ENCODE measurements at regions not wholly inside any gene's neighbourhood (a gene's known extent, or its start where the extent isn't known, plus 50 kb on each side); places are given as distances from the start of the nearest gene placed in this dataset.

DNA sequence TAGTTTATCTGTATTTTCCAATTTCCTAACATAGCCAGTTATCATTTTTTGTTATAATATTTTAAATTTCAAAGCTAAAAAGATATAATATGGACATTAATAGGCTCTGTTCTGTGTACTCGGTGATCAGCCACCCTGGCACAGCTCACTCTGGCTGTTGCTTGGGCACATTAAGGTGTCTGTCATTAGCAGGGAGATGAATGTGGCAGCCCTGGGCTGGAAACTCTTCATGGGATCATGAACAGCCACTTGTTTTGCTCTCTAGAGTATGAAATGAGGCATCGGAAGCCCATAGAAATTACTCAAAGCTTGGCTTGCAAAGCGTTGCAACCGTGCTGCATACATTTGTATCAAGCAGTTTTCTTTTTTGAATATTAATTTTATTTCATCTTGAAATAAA is 233.2 kb downstream of the DACT1 start:
- no peaks in the 10 kb centered on the region for H3K27me3 ChIP-seq (ENCODE audit: insufficient read depth)
- TF ChIP-seq MXI1 (IDR thresholded peaks at IDR 0.05; ENCODE audit: low read depth, low read length) (no peak), TCF12 (IDR thresholded peaks at IDR 0.05) (no peak), POLR2AphosphoS5 (IDR thresholded peaks at IDR 0.05; ENCODE audit: low read depth, low read length) (no peak), MEF2A (IDR thresholded peaks at IDR 0.05; ENCODE audit: borderline replicate concordance, low read depth) (no peak), YY1 (IDR thresholded peaks at IDR 0.05; ENCODE audit: low read depth) (no peak), FOSL2 (IDR thresholded peaks at IDR 0.05; ENCODE audit: borderline replicate concordance, low read depth) (no peak), GABPA (IDR thresholded peaks at IDR 0.05; ENCODE audit: low read depth) (no peak), RXRA (IDR thresholded peaks at IDR 0.05; ENCODE audit: borderline replicate concordance, low read depth) (no peak), SMC3 (IDR thresholded peaks at IDR 0.05; ENCODE audit: low read depth, low read length) (no peak), FOXJ3 (CRISPR knock-in tag; IDR thresholded peaks at IDR 0.05) (no peak), TAF1 (IDR thresholded peaks at IDR 0.05; ENCODE audit: borderline replicate concordance, low read depth, low read length) (no peak), FOXM1 (IDR thresholded peaks at IDR 0.05; ENCODE audit: low read depth) (no peak)
- no peak overlapping the region for H3K9ac ChIP-seq
- H3K79me2 ChIP-seq (ENCODE audit: insufficient read depth): no peaks in the 10 kb centered on the region
- no peaks in the 10 kb centered on the region for H3K9me2 ChIP-seq
- H3K4me3 ChIP-seq (ENCODE audit: low read depth in 2 of 2, low read length in 1 of 2): no peak overlapping the region
- peaks cover 6% of the 10 kb centered on the region for H3F3A ChIP-seq (replicated peaks; ENCODE audit: insufficient read depth)
- no peak overlapping the region for H3K4me2 ChIP-seq
- H4K20me1 ChIP-seq (ENCODE audit: insufficient read depth): no peaks in the 10 kb centered on the region
- DNase-seq: no peak
- 91% methylated on average over 4 of the region's 4 CpGs for WGBS (ENCODE audit: low lambda C conversion rate)
- POLR2A ChIA-PET: no interaction called here
- H3K36me3 ChIP-seq (replicated peaks in 1 of 2; ENCODE audit: control insufficient read depth in 1 of 2, insufficient read depth in 2 of 2, low read length in 1 of 2): no peaks in the 10 kb centered on the region
- H2AFZ ChIP-seq (ENCODE audit: low read depth): peak overlapping the region; percentile 33; the same call in 1 of the 2 replicates
- H3K4me1 ChIP-seq (ENCODE audit: control insufficient read depth in 1 of 2, insufficient read depth in 2 of 2, low read depth in 1 of 2, low read length in 1 of 2): peaks cover 2 to 10% of the 10 kb centered on the region in 2 experiments; a peak in 3 of 4 replicates
- H3K9me3 ChIP-seq: no peaks in the 10 kb centered on the region
- CTCF ChIA-PET: no interaction called here
- H3K27ac ChIP-seq (ENCODE audit: low read depth in 2 of 2, low read length in 1 of 2): no peak overlapping the region

DNA sequence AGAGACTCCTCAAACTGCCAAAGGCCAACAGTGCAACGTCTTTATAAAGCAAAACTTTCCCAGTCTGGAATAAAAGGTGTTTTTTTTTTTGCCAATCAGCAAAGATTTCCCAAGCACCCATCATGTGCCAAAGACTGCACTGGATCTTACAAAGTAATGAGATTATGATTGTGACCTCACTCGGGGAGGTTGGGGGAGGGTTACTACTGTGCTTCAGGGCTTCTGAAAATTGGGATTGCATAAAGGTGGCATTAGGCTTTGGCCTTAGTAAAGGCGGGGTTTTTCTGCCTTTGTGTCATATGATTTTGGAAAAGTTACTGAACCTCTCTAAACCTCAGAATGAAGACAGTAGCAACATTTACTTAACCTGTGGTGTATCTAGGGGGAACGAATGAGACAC is 233.8 kb downstream of the DACT1 start:
- Histone ChIP-seq H3K36me3 (replicated peaks in 1 of 2; ENCODE audit: control insufficient read depth in 1 of 2, insufficient read depth in 2 of 2, low read length in 1 of 2) (no peaks in the 10 kb centered on the region), H4K20me1 (ENCODE audit: insufficient read depth) (no peaks in the 10 kb centered on the region), H3K27me3 (ENCODE audit: insufficient read depth) (no peaks in the 10 kb centered on the region), H3K27ac (ENCODE audit: low read depth in 2 of 2, low read length in 1 of 2) (peak overlapping the region in 1 of 2 experiments; percentile 11; a peak in 1 of 4 replicates), H3K9me2 (no peaks in the 10 kb centered on the region), H3F3A (replicated peaks; ENCODE audit: insufficient read depth) (peaks cover 1% of the 10 kb centered on the region), H3K4me1 (ENCODE audit: control insufficient read depth in 1 of 2, insufficient read depth in 2 of 2, low read depth in 1 of 2, low read length in 1 of 2) (peaks cover 0 to 9% of the 10 kb centered on the region in 2 experiments; a peak in 2 of 4 replicates), H2AFZ (ENCODE audit: low read depth) (peak overlapping the region; percentile 33; the same call in 1 of the 2 replicates), H3K9ac (no peak overlapping the region), H3K4me2 (no peak overlapping the region), H3K79me2 (ENCODE audit: insufficient read depth) (no peaks in the 10 kb centered on the region), H3K4me3 (ENCODE audit: low read depth in 2 of 2, low read length in 1 of 2) (no peak overlapping the region), H3K9me3 (no peaks in the 10 kb centered on the region)
- POLR2A ChIA-PET: no interaction called here
- WGBS (ENCODE audit: low lambda C conversion rate): 66% methylated on average over 4 of the region's 4 CpGs
- CTCF ChIA-PET: no interaction called here
- TF ChIP-seq MEF2A (IDR thresholded peaks at IDR 0.05; ENCODE audit: borderline replicate concordance, low read depth): no peak
- TF ChIP-seq FOXM1 (IDR thresholded peaks at IDR 0.05; ENCODE audit: low read depth): no peak
- TF ChIP-seq GATA2 (CRISPR knock-in tag; IDR thresholded peaks at IDR 0.05): no peak
- no peak for TF ChIP-seq RXRA (IDR thresholded peaks at IDR 0.05; ENCODE audit: borderline replicate concordance, low read depth)
- TF ChIP-seq SIN3A (IDR thresholded peaks at IDR 0.05; ENCODE audit: borderline replicate concordance, low read depth, low read length): no peak
- TF ChIP-seq CHD2 (IDR thresholded peaks at IDR 0.05; ENCODE audit: low read length, partially characterized antibody): no peak
- TF ChIP-seq, protein P1, sequence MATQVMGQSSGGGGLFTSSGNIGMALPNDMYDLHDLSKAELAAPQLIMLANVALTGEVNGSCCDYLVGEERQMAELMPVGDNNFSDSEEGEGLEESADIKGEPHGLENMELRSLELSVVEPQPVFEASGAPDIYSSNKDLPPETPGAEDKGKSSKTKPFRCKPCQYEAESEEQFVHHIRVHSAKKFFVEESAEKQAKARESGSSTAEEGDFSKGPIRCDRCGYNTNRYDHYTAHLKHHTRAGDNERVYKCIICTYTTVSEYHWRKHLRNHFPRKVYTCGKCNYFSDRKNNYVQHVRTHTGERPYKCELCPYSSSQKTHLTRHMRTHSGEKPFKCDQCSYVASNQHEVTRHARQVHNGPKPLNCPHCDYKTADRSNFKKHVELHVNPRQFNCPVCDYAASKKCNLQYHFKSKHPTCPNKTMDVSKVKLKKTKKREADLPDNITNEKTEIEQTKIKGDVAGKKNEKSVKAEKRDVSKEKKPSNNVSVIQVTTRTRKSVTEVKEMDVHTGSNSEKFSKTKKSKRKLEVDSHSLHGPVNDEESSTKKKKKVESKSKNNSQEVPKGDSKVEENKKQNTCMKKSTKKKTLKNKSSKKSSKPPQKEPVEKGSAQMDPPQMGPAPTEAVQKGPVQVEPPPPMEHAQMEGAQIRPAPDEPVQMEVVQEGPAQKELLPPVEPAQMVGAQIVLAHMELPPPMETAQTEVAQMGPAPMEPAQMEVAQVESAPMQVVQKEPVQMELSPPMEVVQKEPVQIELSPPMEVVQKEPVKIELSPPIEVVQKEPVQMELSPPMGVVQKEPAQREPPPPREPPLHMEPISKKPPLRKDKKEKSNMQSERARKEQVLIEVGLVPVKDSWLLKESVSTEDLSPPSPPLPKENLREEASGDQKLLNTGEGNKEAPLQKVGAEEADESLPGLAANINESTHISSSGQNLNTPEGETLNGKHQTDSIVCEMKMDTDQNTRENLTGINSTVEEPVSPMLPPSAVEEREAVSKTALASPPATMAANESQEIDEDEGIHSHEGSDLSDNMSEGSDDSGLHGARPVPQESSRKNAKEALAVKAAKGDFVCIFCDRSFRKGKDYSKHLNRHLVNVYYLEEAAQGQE (IDR thresholded peaks at IDR 0.05; ENCODE audit: low read depth, low read length): no peak
- TF ChIP-seq NRF1 (IDR thresholded peaks at IDR 0.05; ENCODE audit: low read depth, low read length): no peak
- TF ChIP-seq GABPA (IDR thresholded peaks at IDR 0.05; ENCODE audit: low read depth): no peak
- TF ChIP-seq NFIC (IDR thresholded peaks at IDR 0.05; ENCODE audit: borderline replicate concordance): no peak
- no peak for TF ChIP-seq MXI1 (IDR thresholded peaks at IDR 0.05; ENCODE audit: low read depth, low read length)
- TF ChIP-seq TAF1 (IDR thresholded peaks at IDR 0.05; ENCODE audit: borderline replicate concordance, low read depth, low read length): no peak
- TF ChIP-seq, protein P2, sequence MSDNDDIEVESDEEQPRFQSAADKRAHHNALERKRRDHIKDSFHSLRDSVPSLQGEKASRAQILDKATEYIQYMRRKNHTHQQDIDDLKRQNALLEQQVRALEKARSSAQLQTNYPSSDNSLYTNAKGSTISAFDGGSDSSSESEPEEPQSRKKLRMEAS (IDR thresholded peaks at IDR 0.05; ENCODE audit: low read depth): no peak
- TF ChIP-seq, protein P3, sequence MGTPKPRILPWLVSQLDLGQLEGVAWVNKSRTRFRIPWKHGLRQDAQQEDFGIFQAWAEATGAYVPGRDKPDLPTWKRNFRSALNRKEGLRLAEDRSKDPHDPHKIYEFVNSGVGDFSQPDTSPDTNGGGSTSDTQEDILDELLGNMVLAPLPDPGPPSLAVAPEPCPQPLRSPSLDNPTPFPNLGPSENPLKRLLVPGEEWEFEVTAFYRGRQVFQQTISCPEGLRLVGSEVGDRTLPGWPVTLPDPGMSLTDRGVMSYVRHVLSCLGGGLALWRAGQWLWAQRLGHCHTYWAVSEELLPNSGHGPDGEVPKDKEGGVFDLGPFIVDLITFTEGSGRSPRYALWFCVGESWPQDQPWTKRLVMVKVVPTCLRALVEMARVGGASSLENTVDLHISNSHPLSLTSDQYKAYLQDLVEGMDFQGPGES (IDR thresholded peaks at IDR 0.05; ENCODE audit: low read depth, low read length): no peak
- TF ChIP-seq, protein P4, sequence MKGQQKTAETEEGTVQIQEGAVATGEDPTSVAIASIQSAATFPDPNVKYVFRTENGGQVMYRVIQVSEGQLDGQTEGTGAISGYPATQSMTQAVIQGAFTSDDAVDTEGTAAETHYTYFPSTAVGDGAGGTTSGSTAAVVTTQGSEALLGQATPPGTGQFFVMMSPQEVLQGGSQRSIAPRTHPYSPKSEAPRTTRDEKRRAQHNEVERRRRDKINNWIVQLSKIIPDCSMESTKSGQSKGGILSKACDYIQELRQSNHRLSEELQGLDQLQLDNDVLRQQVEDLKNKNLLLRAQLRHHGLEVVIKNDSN (IDR thresholded peaks at IDR 0.05; ENCODE audit: borderline replicate concordance, low read depth): no peak
- DNase-seq: no peak
